G401 (cell line): ENCODE measurements at regions not wholly inside any gene's neighbourhood (a gene's known extent, or its start where the extent isn't known, plus 50 kb on each side); places are given as distances from the start of the nearest gene placed in this dataset.

Experiments used
- DNase-seq: peaks from one replicate; pipeline ENCODE4 v3.0.0-alpha.2; 2015; ENCODE audit warnings: low spot score
- in situ Hi-C: cut with HindIII; loops from 2 replicates; pipeline ENCODE4 v1.10.0; 2016; ENCODE audit warnings: low sequenced_read_pairs, mixed read lengths

- in situ Hi-C loops, result no loop called here
- no peak for DNase-seq
Measured at GRCh38 chr7:35467456-35467978, 213.6 kb upstream of the TBX20 start.

- in situ Hi-C loops, result no loop called here
- no peak for DNase-seq
Measured at GRCh38 chr7:35465791-35466336, 212.0 kb upstream of the TBX20 start.

- in situ Hi-C loops, result no loop called here
- no peak for DNase-seq
Measured at GRCh38 chr7:35463751-35464150, 209.9 kb upstream of the TBX20 start.

GRCh38 chr7:35463176-35463700 is 209.3 kb upstream of the TBX20 start:
- in situ Hi-C loops, result no loop called here

GRCh38 chr7:35454575-35455385 is 200.9 kb upstream of the TBX20 start:
- in situ Hi-C loops, result no loop called here
- DNase-seq, result no peak

More at GRCh38 chr7:35463176-35463700, 209.3 kb upstream of the TBX20 start:
- DNase-seq, result no peak

GRCh38 chr7:35450456-35451214 is 196.7 kb upstream of the TBX20 start:
- in situ Hi-C loops, result no loop called here
- DNase-seq, result no peak

GRCh38 chr7:35448486-35448885 is 194.6 kb upstream of the TBX20 start:
- DNase-seq, result no peak
- in situ Hi-C loops, result no loop called here

- in situ Hi-C loops, result no loop called here
- DNase-seq, result no peak
Measured at GRCh38 chr7:35446091-35446490, 192.2 kb upstream of the TBX20 start.

GRCh38 chr7:35437619-35438275 is 183.8 kb upstream of the TBX20 start:
- no peak for DNase-seq
- in situ Hi-C loops, result no loop called here

GRCh38 chr7:35436452-35436851 is 182.6 kb upstream of the TBX20 start:
- DNase-seq, result no peak
- in situ Hi-C loops, result no loop called here

- DNase-seq, result peak; percentile 3
- in situ Hi-C loops, result no loop called here
Measured at GRCh38 chr7:35430547-35431153, 176.8 kb upstream of the TBX20 start.

- peak; percentile 3 for DNase-seq
- in situ Hi-C loops, result no loop called here
Measured at GRCh38 chr7:35424869-35425495, 171.1 kb upstream of the TBX20 start.

GRCh38 chr7:35424440-35424839 is 170.5 kb upstream of the TBX20 start:
- in situ Hi-C loops, result no loop called here
- no peak for DNase-seq

GRCh38 chr7:35422715-35423114 is 168.8 kb upstream of the TBX20 start:
- in situ Hi-C loops, result no loop called here

GRCh38 chr7:35420656-35421055 is 166.8 kb upstream of the TBX20 start:
- in situ Hi-C loops, result no loop called here
- no peak for DNase-seq

More at GRCh38 chr7:35422715-35423114, 168.8 kb upstream of the TBX20 start:
- no peak for DNase-seq

- no peak for DNase-seq
- in situ Hi-C loops, result no loop called here
Measured at GRCh38 chr7:35419391-35419755, 165.5 kb upstream of the TBX20 start.

GRCh38 chr7:35418716-35419390 is 165.0 kb upstream of the TBX20 start:
- in situ Hi-C loops, result no loop called here
- no peak for DNase-seq

GRCh38 chr7:35416568-35416967 is 162.7 kb upstream of the TBX20 start:
- in situ Hi-C loops, result no loop called here
- no peak for DNase-seq
